Aorta (tissue), 5 donors: ENCODE measurements at regions not wholly inside any gene's neighbourhood (a gene's known extent, or its start where the extent isn't known, plus 50 kb on each side); places are given as distances from the start of the nearest gene placed in this dataset.
"Not testable (repeated sequence)": the region's sequence is repeated elsewhere in the genome, so short reads cannot be mapped to it uniquely, and the experiment has no call there.

Source experiments
- ATAC-seq: fragments of 200-7000 bp; cut with Tn5 transposase; one replicate; pipeline ENCODE4 v1.9.1; 2022; ENCODE audit warnings: moderate library complexity; ENCODE audit not compliant: low FRiP score
- DNase-seq, 2 donors: peaks; one replicate each; pipeline ENCODE4 v3.0.0-alpha.2; 2020
- H3K27ac ChIP-seq, 2 donors: one replicate each; pipeline ENCODE4 v1.5.1; 2013; ENCODE audit warnings: low read length in 2 of 2, mild to moderate bottlenecking in 2 of 2, moderate library complexity in 2 of 2, control low read depth in 1 of 2, inconsistent platforms in 1 of 2, low read depth in 1 of 2
- H3K27me3 ChIP-seq, 2 donors: one replicate each; pipeline ENCODE4 v1.6.1; 2013; ENCODE audit warnings: control low read depth in 1 of 2, low read length in 1 of 2, mild to moderate bottlenecking in 1 of 2, moderate library complexity in 1 of 2; ENCODE audit not compliant: insufficient read depth in 2 of 2, control insufficient read depth in 1 of 2
- H3K36me3 ChIP-seq, 2 donors: one replicate each; pipeline ENCODE4 v1.6.1; 2013; ENCODE audit warnings: control low read depth in 1 of 2, low read length in 1 of 2, mild to moderate bottlenecking in 1 of 2; ENCODE audit not compliant: insufficient read depth in 2 of 2, control insufficient read depth in 1 of 2
- H3K4me1 ChIP-seq, 2 donors: one replicate each; pipeline ENCODE4 v1.6.1; 2013; ENCODE audit warnings: low read length in 2 of 2, control low read depth in 1 of 2, mild to moderate bottlenecking in 1 of 2, moderate library complexity in 1 of 2; ENCODE audit not compliant: insufficient read depth in 2 of 2, control insufficient read depth in 1 of 2
- H3K4me3 ChIP-seq, 2 donors: one replicate each; pipeline ENCODE4 v1.5.1; 2013; ENCODE audit warnings: low read length in 2 of 2, control low read depth in 1 of 2, mild to moderate bottlenecking in 1 of 2
- H3K9me3 ChIP-seq: one replicate; pipeline ENCODE4 v1.6.1; 2013; ENCODE audit warnings: mild to moderate bottlenecking, low read length; ENCODE audit not compliant: control insufficient read depth
- WGBS, 2 donors: extraction: QIAGEN DNeasy Blood & Tissue Kit; methylation state at CpG; one replicate each; pipeline ENCODE4 v1.1.7; 2013; 5-methylcytosine and 5-hydroxymethylcytosine counted together
- intact Hi-C, 2 donors: fragments of 100-400 bp; cut with DNase I; formaldehyde crosslinking; loops; one replicate each; pipeline versions ENCODE4 v1.14.2 to v1.15.0; 2022
- donor health status: healthy with polysubstance abuse.
- donor health status: Bipolar disorder and iron deficiency.
- donor health status: DM: no; HTN: no; CAD: no.
- donor health status: DM: no; HTN: no; CAD: no.
- donor health status: DM: yes; HTN: yes; CAD: no.

DNA sequence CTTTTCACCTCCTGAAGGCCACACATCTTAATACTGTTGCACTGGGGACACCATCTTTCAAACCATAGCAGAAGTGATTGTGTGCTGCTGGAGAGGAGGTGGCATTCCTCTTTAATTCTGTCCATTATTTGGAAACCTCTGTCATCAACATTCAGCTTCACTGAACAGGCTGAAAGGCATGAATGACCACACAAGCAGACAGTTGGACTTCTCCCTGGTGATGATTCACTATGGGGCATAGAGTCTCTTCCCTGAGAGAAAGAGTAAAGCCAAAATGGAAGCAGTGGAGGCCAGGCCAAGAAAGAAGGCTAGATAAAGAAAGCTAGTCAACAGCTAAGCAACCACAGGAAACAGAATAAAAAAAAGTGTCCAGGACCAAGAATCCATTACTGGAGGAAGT is 113.1 kb upstream of the VSTM2A start:
- Histone ChIP-seq H3K27ac (no peak overlapping the region), H3K4me1 (peaks cover 0 to 2% of the 10 kb centered on the region in 2 donors), H3K9me3 (peaks cover 3% of the 10 kb centered on the region), H3K4me3 (no peak overlapping the region), H3K36me3 (no peaks in the 10 kb centered on the region), H3K27me3 (no peaks in the 10 kb centered on the region)
- intact Hi-C loops, result no loop called here
- DNase-seq (no peak), ATAC-seq (no peak)

DNA sequence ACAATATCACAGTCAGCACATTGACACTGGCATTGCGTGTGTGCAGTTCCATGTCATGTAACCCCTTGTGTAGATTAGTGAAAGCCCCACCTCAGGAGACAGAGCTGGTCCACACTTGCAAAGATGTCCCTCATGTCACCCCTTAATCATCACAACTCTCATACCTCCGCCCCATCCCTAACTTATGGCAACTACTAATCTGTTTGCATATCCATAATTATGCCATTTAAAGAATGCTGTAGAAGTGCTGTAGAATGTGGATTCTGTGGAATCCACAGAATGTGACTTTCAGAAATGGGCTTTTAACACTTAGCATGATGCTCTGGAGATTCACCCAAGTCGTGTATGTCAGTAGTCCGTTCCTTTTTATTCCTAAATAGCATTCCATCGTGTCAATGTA is 102.8 kb upstream of the VSTM2A start:
- Histone ChIP-seq H3K4me3 (no peak overlapping the region), H3K27me3 (no peaks in the 10 kb centered on the region), H3K9me3 (no peaks in the 10 kb centered on the region), H3K27ac (no peak overlapping the region), H3K4me1 (no peaks in the 10 kb centered on the region), H3K36me3 (no peaks in the 10 kb centered on the region)
- ATAC-seq, result no peak
- 79 to 81% methylated on average over 5 of the region's 5 CpGs for WGBS, 2 donors
- intact Hi-C loops, result no loop called here
- DNase-seq, result no peak

DNA sequence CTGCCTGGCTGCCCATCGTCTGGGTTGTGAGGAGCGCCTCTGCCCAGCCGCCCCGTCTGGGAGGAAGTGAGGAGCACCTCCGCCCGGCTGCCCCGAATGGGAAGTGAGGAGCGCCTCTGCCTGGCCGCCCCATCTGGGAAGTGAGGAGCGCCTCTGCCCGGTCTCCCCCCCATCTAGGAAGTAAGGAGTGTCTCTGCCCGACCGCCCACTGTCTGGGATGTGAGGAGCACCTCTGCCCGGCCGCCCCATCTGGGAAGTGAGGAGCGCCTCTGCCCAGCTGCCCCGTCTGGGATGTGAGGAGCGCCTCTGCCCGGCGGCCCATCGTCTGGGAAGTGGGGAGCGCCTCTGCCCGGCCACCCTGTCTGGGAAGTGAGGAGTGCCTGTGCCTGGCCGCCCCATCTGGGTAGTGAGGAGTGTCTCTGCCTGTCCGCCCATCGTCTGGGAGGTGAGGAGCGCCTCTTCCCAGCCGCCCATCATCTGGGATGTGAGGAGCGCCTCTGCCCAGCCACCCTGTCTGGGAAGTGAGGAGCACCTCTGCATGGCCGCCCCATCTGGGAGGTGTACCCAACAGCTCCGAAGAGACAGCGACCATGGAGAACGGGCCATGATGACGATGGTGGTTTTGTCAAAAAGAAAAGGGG is 98.0 kb upstream of the VSTM2A start:
- ATAC-seq, H3K27ac ChIP-seq, H3K36me3 ChIP-seq, H3K4me3 ChIP-seq, H3K27me3 ChIP-seq, H3K4me1 ChIP-seq, H3K9me3 ChIP-seq, intact Hi-C loops: not testable (repeated sequence)
- 92 to 94% methylated on average over 27 to 34 of the region's 34 CpGs for WGBS, 2 donors
- peak in 1 of 2 donors; percentile 69 for DNase-seq

DNA sequence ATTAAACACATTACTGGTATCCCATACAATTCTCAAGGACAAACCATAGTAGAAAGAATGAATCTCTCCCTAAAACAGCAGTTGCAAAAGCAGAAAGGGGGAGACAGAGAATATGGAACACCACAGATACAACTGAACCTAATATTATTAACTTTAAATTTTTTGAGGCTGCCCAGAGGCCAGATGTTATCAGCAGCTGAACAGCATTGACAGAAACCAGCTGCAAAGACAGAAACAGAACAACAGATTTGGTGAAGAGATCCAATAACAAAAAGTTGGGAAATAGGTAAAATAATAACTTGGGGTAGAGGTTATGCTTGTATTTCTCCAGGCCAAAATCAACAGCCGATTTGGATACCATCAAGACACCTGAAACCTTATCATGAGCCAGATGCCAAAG is 89.0 kb upstream of the VSTM2A start:
- DNase-seq, ATAC-seq, H3K27ac ChIP-seq, H3K27me3 ChIP-seq, H3K36me3 ChIP-seq, H3K4me3 ChIP-seq, intact Hi-C loops, H3K9me3 ChIP-seq, H3K4me1 ChIP-seq: not testable (repeated sequence)
- 52 to 83% methylated on average over 1 of the region's 1 CpG for WGBS, 2 donors

DNA sequence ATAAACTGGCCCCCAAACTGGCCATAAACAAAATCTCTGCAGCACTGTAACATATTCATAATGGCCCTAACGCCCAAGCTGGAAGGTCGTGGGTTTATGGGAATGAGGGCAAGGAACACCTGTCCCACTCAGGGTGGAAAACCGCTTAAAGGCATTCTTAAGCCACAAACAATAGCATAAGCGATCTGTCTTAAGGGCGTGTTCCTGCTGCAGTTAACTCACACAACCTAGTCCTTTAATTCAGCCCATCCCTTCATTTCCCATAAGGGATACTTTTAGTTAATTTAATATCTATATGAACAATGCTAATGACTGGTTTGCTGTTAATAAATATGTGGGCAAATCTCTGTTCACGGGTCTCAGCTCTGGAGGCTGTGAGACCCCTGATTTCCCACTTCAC is 87.5 kb upstream of the VSTM2A start:
- H3K9me3 ChIP-seq, DNase-seq, H3K4me1 ChIP-seq, H3K27ac ChIP-seq, H3K36me3 ChIP-seq, H3K4me3 ChIP-seq, ATAC-seq, intact Hi-C loops, H3K27me3 ChIP-seq: not testable (repeated sequence)
- 78 to 80% methylated on average over 6 of the region's 6 CpGs for WGBS, 2 donors

DNA sequence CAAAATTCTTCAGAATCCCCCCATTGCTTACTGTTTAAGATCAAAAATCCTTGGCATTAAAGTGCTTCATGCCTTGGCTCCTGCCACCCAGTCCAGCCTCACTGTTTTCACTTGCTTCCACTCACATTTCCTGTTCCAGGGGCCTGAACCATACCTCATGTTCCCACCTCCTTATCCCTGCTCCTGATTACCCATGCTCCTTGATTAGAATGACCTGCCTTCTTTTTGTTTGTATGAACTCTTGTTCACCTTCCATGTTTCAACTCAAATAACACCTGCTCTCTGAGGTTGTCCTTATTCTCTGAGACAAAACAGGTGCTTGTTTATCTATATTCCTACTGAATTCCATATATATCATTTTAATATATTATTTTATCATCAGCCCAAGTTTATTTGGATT is 77.1 kb upstream of the VSTM2A start:
- ATAC-seq (no peak), DNase-seq (no peak)
- no peak overlapping the region for H3K27ac ChIP-seq
- intact Hi-C loops, result no loop called here
- H3K36me3 ChIP-seq, result no peaks in the 10 kb centered on the region
- H3K4me3 ChIP-seq, result no peak overlapping the region
- H3K9me3 ChIP-seq, result peaks cover 2% of the 10 kb centered on the region
- no peaks in the 10 kb centered on the region for H3K27me3 ChIP-seq
- no peaks in the 10 kb centered on the region for H3K4me1 ChIP-seq

DNA sequence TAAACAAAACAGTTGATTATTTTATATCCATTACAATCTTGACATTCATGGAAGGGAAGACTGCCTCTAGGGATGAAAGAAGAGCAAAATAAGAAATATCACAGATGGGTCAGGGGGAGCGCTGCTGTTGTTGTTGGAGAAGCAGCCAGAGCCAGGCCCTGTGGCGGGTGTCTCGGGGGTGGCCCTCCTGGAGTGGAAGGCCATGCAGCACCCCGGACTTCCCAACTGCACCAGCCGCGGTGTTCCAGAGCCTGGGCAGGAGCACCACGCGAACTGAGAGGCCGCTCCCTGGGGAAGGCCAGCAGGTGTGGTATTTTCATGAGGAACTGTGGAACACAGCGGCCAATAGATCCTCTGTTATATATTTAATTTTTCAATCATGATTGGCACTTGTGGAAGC is 72.4 kb upstream of the VSTM2A start:
- no peak overlapping the region for H3K4me3 ChIP-seq
- H3K27ac ChIP-seq, result no peak overlapping the region
- peaks cover 2% of the 10 kb centered on the region for H3K9me3 ChIP-seq
- 91 to 94% methylated on average over 10 of the region's 10 CpGs for WGBS, 2 donors
- intact Hi-C loops, result no loop called here
- H3K36me3 ChIP-seq, result no peaks in the 10 kb centered on the region
- no peak for DNase-seq
- peak; percentile 62 for ATAC-seq
- no peaks in the 10 kb centered on the region for H3K27me3 ChIP-seq
- no peaks in the 10 kb centered on the region for H3K4me1 ChIP-seq

DNA sequence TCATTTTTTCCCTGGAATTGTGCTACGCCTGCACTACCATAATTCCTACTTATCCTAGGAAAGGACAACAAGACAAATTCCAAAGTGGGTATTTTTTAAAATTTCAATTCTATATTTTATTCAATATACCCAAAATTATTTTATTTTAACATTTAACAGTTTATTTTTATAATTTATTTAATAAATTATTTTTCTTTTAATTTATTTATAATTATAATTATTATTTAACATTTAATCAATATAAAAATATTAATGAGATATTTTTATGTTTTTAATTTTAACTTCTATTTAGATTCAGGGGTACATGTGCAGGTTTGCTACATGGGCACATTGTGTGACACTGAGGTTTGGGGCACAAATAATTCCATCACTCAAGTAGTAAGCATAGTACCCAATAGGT is 65.6 kb upstream of the VSTM2A start:
- H3K36me3 ChIP-seq, result no peaks in the 10 kb centered on the region
- no peak for DNase-seq
- no peaks in the 10 kb centered on the region for H3K27me3 ChIP-seq
- intact Hi-C loops, result no loop called here
- H3K4me1 ChIP-seq, result no peaks in the 10 kb centered on the region
- H3K9me3 ChIP-seq, result no peaks in the 10 kb centered on the region
- no peak for ATAC-seq
- no peak overlapping the region for H3K4me3 ChIP-seq
- WGBS, 2 donors, result 81 to 86% methylated on average over 1 of the region's 1 CpG
- H3K27ac ChIP-seq, result no peak overlapping the region

DNA sequence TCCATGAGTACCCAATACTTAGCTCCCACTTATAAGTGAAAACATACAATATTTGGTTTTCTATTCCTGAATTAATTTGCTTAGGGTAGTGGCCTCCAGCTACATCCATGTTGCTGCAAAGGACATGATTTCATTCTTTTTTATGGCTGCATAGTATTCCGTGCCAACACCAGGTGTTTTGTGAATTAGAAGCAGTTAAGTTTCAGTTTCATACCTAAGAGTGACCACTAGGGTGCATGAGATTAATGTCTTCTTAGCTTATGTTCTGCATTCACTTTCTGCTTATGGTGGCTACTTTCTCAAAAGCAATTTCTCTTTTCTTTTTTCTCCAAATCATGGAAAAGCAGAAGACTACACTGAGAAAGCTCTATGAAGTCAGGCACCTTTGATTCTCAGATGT is 65.1 kb upstream of the VSTM2A start:
- no peak for ATAC-seq

More for the DNA sequence above, 65.1 kb upstream of the VSTM2A start:
- intact Hi-C loops, result no loop called here
- no peaks in the 10 kb centered on the region for H3K4me1 ChIP-seq
- DNase-seq, result no peak
- no peak overlapping the region for H3K27ac ChIP-seq
- WGBS, 2 donors, result 93 to 95% methylated on average over 1 of the region's 1 CpG
- H3K9me3 ChIP-seq, result no peaks in the 10 kb centered on the region
- H3K27me3 ChIP-seq, result no peaks in the 10 kb centered on the region
- H3K4me3 ChIP-seq, result no peak overlapping the region
- H3K36me3 ChIP-seq, result no peaks in the 10 kb centered on the region
